ENCODE measurements at regions not wholly inside any gene's neighbourhood (a gene's known extent, or its start where the extent isn't known, plus 50 kb on each side); places are given as distances from the start of the nearest gene placed in this dataset.

DNA sequence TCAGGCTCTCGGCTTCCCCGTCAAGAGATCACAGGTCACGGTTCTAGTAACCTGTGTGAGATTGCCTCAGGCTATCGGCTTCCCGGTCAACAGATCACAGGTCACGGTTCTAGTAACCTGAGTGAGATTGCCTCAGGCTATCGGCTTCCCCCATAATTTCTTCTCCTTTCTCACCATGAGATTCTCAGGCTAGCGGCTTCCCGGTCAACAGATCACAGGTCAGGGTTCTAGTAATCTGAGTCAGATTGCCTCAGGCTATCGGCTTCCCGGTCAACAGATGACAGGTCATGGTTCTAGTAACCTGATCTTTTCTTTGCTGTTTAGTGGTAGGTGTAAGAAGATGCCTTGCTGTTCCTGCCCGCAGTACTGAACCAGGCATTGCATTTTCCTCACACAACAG lies 418.2 kb upstream of the ZNF717 start:
- TF ChIP-seq, protein P1, sequence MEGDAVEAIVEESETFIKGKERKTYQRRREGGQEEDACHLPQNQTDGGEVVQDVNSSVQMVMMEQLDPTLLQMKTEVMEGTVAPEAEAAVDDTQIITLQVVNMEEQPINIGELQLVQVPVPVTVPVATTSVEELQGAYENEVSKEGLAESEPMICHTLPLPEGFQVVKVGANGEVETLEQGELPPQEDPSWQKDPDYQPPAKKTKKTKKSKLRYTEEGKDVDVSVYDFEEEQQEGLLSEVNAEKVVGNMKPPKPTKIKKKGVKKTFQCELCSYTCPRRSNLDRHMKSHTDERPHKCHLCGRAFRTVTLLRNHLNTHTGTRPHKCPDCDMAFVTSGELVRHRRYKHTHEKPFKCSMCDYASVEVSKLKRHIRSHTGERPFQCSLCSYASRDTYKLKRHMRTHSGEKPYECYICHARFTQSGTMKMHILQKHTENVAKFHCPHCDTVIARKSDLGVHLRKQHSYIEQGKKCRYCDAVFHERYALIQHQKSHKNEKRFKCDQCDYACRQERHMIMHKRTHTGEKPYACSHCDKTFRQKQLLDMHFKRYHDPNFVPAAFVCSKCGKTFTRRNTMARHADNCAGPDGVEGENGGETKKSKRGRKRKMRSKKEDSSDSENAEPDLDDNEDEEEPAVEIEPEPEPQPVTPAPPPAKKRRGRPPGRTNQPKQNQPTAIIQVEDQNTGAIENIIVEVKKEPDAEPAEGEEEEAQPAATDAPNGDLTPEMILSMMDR (IDR thresholded peaks at IDR 0.05; ENCODE audit: insufficient read depth, low read depth, low read length) = no peak
- DNase-seq (ENCODE audit: low read depth) = no peak
- no peak overlapping the region for H3K4me3 ChIP-seq (ENCODE audit: low read depth, low read length)

DNA sequence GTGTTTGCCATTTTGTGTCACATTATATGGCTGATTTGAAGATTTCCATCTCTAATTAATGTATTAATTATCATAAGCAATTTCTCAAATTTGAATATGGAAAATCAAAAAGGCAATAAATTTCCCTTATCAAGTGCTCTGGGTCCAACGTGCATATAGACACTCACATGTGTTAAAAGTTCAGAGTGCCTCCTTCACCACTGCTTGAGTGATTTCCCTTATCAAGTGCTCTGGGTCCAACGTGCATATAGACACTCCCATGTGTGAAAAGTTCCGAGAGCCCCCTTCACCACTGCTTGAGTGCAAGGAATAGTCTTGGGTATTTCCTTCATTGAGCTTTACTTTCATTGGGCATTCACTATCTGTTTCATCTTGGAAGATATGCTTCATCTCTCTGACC lies 421.0 kb upstream of the ZNF717 start:
- DNase-seq (ENCODE audit: low read depth) = no peak
- H3K4me3 ChIP-seq (ENCODE audit: low read depth, low read length) = no peak overlapping the region
- TF ChIP-seq, protein P1 (IDR thresholded peaks at IDR 0.05; ENCODE audit: insufficient read depth, low read depth, low read length) = no peak

DNA sequence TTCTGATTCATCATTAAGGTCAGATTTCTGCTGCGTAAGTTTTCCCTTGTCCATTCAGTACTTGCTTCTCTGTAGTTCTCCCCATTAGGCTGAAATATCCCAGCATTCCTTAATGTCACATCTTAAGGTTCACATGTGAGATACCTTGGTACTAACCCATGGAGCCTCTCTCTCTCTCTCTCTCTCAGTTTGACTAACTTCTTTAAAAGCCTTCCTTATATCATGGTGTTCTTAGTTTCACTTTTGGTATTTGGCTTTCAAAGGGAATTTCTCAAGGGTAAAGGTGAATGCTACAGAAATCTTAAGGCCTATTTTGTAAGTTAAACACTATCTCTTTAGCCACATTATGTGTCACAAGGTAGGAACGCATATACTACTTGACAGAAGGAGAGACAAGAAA lies 427.3 kb upstream of the ZNF717 start:
- no peak overlapping the region for H3K4me3 ChIP-seq (ENCODE audit: low read depth, low read length)
- DNase-seq (ENCODE audit: low read depth) = no peak
- TF ChIP-seq, protein P1 (IDR thresholded peaks at IDR 0.05; ENCODE audit: insufficient read depth, low read depth, low read length) = no peak

DNA sequence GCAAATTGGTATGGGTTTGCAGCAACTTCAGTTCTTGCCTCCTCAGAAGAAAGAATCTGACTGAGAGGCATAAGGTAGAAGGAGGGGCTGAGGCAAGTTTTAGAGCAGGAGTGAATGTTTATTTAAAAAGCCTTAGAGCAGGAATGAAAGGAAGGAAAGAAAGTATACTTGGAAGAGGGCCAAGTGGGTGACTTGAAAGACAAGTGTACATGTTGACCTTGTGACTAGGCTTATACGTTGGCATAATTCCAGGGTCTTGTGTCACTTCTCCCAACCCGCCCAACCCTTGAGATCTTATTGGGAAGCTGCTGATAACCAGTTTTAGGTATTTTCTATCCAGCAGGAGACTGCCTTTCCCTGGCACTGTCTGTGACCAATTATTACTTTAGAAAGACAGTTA lies 436.9 kb upstream of the ZNF717 start:
- no peak for DNase-seq (ENCODE audit: low read depth)
- TF ChIP-seq, protein P1 (IDR thresholded peaks at IDR 0.05; ENCODE audit: insufficient read depth, low read depth, low read length) = no peak
- no peak overlapping the region for H3K4me3 ChIP-seq (ENCODE audit: low read depth, low read length)

DNA sequence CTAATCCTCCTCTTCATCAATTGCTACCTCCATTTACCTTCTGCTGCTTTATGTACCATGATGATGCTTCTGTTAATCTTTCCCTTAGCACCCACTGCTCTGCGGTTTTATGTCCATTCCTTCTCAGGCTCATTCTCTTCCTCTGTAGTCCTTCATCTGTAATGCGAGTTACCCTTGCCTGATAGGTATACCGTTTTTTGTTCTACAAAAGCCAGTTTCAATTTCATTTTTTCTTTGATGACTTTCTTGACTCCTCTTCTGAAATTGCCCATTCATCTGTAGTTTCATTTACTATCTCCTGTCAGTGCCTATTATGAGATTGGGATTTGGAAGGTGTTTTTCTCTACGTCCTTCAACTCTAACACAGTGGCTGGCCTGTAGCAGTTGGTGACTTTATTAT lies 445.9 kb upstream of the ZNF717 start:
- DNase-seq (ENCODE audit: low read depth) = no peak
- TF ChIP-seq, protein P1 (IDR thresholded peaks at IDR 0.05; ENCODE audit: insufficient read depth, low read depth, low read length) = no peak
- no peak overlapping the region for H3K4me3 ChIP-seq (ENCODE audit: low read depth, low read length)

DNA sequence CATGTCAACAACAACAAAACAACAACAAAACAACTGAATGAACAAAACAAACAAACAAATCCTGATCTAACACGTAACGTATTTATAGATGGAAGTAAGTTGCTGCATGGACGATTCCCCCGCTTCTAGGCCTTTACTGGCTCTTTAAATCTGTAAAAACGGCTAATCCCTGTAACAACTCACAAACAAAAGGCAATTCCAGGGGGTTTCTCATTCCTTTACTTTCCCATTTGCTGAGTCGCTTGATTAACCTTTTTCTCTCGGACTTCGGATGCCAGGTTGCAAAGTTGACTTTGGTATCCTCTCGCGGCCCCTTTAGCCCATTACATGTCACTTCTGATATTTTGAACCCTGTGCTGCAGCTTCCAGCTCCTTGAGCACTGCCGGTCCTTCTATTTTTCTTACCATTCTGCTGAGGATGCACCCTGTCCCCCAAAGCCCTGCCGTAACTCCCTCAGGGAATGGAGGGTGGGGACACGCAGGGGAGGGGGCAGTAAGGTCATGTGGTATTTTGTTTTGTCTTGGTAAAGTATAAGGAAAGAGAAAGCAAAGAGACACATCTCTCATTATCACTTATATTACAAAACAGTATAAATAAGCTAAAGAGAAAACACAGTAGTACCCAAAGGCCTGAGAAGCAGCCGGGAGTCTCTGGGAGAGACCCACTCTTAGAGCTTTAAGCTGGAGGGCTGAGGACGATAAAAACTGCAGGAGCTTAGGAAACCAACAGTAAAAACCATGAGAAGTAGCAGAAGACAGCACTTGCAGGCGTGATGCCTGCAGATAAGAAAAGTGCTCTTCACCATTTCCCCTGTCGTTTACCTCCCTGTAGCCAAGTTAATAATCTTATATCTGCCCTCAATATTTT lies 457.8 kb upstream of the ZNF717 start:
- DNase-seq (ENCODE audit: low read depth) = no peak
- TF ChIP-seq, protein P1 (IDR thresholded peaks at IDR 0.05; ENCODE audit: insufficient read depth, low read depth, low read length) = no peak
- H3K4me3 ChIP-seq (ENCODE audit: low read depth, low read length) = no peak overlapping the region

DNA sequence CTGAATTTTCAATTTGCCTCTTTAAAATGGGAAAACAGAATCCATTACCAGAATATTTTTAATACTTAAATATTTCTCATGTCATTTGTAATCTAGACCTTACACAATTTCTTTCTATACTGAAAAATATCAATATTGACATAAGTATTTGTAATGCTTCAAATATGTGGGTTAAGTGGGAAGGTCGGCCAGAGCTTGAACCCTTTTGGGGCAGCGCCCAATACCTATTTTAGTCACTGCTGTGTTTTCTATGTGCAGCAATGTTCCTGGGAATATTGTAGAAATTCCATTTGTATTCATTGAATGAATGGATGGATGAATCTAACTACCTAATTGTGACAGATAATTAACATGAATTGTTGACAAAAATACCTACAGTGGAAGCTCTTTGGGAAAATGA lies 459.7 kb upstream of the ZNF717 start:
- DNase-seq (ENCODE audit: low read depth) = no peak
- TF ChIP-seq, protein P1 (IDR thresholded peaks at IDR 0.05; ENCODE audit: insufficient read depth, low read depth, low read length) = no peak
- H3K4me3 ChIP-seq (ENCODE audit: low read depth, low read length) = no peak overlapping the region

Measured in fibroblast of villous mesenchyme (primary cell).